ENCODE measurements at regions not wholly inside any gene's neighbourhood (a gene's known extent, or its start where the extent isn't known, plus 50 kb on each side); places are given as distances from the start of the nearest gene placed in this dataset.

DNA sequence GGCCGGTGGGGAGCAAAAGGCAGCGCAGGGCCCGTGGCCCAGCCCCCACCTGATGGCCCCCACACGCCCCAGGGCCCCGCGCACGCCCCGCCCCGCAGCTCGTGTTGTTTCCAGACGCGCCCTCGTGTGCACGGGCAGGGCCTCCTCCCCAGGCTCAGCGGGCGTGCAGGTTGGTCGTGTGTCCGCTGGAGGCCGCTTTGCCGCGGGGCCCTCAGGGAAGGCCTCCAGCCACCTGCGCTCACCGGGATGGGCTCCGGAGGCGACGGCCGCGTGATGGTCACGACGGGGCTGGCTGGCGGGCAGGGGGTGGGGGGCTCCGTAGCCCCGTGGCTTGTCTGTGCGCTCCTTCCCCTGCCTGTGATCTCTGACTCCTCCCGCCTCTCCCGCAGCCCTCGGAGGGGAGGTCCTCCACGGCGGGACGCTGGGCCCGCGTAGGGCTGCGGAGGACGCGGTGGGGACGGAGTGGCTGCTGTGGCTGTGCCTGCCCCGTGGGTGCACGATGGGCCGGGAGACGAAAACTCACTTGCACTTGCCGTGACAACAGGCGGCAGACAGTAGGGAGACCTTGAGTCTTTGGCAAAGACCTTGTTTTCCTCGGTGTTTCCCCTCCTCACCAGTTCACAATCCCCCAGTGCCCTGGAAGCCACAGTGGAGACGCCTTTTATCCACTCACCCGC is 67.1 kb downstream of the RTP5 start:
- H3K4me3 ChIP-seq (ENCODE audit: low read depth, low read length): no peak overlapping the region
- TF ChIP-seq CTCF (conservative IDR thresholded peaks at IDR 0.05; ENCODE audit: low read depth, low read length): no peak
- no peak for DNase-seq (ENCODE audit: low read depth)

DNA sequence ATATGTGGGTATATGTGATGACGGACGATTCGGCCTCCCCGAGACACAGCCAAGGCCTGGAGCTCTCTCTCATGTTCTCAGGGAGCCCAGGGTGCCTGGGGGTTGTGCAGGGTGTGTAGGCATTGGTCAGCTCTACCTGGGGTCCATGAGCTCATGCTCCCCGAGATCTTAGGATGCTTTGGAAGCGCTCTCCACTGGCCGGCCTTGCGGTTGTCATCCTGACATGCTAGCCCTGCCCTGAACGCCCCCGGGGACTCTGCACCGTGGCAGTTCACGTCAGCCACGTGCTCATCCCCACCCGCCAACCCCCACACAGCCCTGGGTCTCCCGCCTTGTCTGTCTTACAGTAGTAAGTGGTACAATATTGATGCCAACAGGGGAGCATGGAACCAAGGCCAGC is 67.8 kb downstream of the RTP5 start:
- TF ChIP-seq CTCF (conservative IDR thresholded peaks at IDR 0.05; ENCODE audit: low read depth, low read length): no peak
- no peak for DNase-seq (ENCODE audit: low read depth)
- H3K4me3 ChIP-seq (ENCODE audit: low read depth, low read length): no peak overlapping the region

GRCh38 chr2:241939541-241939940 is 70.0 kb downstream of the RTP5 start:
- no peak for DNase-seq (ENCODE audit: low read depth)

DNA sequence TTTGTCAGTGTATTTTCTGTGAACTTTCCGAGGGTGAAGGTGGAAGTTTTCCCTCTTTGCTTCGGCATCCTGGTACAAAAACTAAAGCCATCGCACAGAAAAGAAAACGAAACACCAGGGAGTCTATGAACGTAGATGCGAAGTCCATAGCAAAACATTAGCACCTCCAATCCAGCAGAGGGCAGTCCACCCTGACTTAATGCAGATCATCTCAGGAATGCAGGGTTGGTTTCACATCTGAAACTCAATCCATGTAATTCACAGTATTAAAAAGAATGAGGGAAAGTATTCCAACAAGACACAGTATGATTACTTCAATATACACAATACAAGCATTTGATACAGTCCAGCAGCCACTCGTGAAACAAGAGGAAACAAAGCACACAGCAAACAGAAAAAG is 70.8 kb downstream of the RTP5 start:
- DNase-seq (ENCODE audit: low read depth): peak; percentile 30
- TF ChIP-seq CTCF (conservative IDR thresholded peaks at IDR 0.05; ENCODE audit: low read depth, low read length): peak; percentile 48
- H3K4me3 ChIP-seq (ENCODE audit: low read depth, low read length): no peak overlapping the region

More at GRCh38 chr2:241939541-241939940, 70.0 kb downstream of the RTP5 start:
- H3K4me3 ChIP-seq (ENCODE audit: low read depth, low read length): no peak overlapping the region
- TF ChIP-seq CTCF (conservative IDR thresholded peaks at IDR 0.05; ENCODE audit: low read depth, low read length): no peak

DNA sequence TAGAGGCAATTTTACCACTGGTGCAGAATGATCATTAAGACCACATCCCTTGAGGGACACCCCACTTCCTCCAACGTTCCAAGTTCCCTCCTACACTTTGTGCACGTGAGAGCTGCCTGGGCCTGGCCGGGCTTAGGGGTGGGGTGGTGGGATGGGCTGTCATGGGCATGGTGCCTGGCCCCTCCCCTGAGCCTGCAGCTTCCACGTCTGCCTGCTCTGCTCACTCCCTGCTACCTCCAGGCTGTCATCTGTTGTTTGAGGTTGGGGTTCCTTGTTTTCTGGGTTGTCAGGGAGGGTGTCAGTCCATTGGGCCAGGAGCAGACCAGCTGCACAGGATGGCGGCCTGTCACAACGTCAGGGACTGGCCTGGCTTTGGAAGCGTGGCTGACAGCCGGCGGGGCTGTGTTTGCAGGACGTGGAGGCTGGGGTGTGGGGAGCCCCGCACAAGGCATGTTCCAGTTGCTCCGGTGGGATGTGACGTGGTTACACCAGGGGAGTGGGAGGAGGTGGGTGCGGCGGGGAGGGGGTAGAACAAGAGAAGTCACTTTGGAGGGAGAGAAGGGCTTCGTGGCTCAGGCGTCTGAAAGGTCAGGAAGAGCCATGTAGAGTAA is 72.3 kb downstream of the RTP5 start:
- no peak for TF ChIP-seq CTCF (conservative IDR thresholded peaks at IDR 0.05; ENCODE audit: low read depth, low read length)
- no peak overlapping the region for H3K4me3 ChIP-seq (ENCODE audit: low read depth, low read length)
- DNase-seq (ENCODE audit: low read depth): no peak

DNA sequence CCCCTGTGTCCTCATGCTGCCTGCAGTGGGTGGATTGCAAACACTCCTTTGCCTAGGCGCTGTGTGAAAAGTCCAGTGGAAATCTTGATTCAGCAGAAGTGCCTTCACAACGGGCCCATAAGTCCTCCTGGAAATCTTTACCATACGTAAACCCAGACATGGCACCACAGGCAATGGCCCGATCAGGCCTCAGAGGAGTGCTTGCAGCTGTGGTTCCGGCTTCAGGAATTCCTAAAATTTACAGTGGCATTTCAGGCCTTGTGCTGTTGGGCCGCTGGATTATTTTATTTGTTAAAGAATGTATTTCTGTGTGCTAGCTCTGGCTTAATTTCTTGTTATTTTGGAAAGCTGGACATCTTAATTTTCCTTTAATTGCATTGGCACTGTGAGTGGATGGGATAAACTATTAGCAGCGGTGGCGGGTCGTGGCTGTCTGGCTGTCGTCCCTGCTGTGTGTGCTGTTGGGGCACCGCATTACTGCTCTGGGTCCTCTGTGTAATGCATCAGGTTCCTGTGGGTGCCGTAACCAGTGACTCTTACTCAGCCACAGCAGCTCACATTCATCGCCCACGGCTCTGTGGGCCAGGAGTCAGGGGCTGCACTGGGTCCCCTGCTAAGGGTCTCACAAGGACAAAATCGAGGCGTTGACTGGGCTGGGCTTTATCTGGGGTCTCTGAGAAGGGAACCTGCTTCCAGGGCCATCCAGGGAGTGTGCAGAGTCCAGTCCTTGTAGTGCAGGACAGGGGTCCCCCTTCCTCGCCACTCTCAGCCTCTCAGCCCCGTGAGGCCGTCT is 73.1 kb downstream of the RTP5 start:
- no peak overlapping the region for H3K4me3 ChIP-seq (ENCODE audit: low read depth, low read length)
- DNase-seq (ENCODE audit: low read depth): no peak
- no peak for TF ChIP-seq CTCF (conservative IDR thresholded peaks at IDR 0.05; ENCODE audit: low read depth, low read length)

Data from choroid plexus epithelial cell (primary cell).